ENCODE measurements at regions not wholly inside any gene's neighbourhood (a gene's known extent, or its start where the extent isn't known, plus 50 kb on each side); places are given as distances from the start of the nearest gene placed in this dataset.

DNA sequence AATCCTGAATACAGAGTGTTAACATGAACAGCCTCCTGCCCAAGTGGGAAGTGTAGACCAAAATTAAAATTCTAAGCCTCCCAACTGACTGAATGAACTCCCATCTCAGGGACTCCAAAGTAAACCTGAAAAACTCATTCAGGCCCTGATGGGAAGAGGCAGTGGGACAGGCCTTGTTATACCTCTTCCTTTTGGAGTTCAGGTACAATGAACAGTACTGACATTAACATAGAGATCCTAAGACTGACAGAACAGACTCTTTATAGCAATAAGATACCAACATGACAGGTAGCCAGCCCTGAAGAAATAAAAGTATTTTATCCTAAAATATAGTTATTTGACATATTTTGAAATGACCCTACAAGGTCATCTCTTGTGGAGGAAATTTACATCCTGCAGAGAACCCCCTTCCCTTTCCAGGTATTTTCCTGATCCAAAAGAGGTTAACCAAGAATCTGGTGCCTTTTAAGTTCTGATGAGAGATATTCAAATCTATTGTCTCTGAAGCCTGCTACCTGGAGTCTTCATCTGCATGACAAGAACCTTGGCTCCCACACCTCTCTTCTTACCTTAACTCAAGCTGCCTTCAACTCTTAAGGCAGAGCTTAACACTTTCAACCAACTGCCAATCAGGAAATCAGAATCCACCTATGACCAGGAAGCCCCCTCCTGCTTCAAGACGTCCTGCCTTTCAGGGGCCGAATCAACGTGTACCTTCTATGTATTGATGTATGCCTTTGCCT, 103.3 kb upstream of the PFKP start:
- no peak overlapping the region for H3K4me2 ChIP-seq
- H4K20me1 ChIP-seq = no peaks in the 10 kb centered on the region
- no peak overlapping the region for H3K27ac ChIP-seq
- H3K27me3 ChIP-seq = no peaks in the 10 kb centered on the region
- no peaks in the 10 kb centered on the region for H3K4me1 ChIP-seq
- no peak overlapping the region for H3K4me3 ChIP-seq
- TF ChIP-seq Cebpa-rat (IDR thresholded peaks at IDR 0.05) = no peak
- H3K36me3 ChIP-seq = no peaks in the 10 kb centered on the region
- H3K9me3 ChIP-seq (replicated peaks in 1 of 11) = no peaks in the 10 kb centered on the region; a peak in 1 of 22 replicates
- no peak overlapping the region for H3K9ac ChIP-seq

DNA sequence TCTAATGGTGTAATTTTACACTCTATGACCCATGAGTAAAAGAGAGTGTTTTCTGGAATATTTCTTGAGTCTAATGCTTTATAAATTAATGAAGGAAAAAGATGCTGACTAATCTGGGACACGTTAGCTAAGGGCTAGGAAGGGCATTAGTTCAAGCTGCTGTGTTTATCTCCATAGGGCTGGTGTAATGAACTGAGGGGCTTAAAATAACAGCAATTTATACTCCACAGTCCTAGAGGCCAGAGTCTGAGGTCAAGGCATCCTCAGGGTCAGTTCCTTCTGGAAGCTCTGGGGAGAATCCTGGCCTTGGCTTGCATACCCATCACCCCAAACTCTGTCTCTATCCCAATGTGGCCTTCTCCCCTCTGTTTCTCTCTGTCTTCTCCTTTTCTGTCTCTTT, 105.2 kb upstream of the PFKP start:
- Histone ChIP-seq H4K20me1 (no peaks in the 10 kb centered on the region), H3K27me3 (no peaks in the 10 kb centered on the region), H3K9me3 (replicated peaks in 1 of 11) (no peaks in the 10 kb centered on the region; a peak in 1 of 22 replicates), H3K27ac (no peak overlapping the region), H3K36me3 (no peaks in the 10 kb centered on the region), H3K9ac (no peak overlapping the region), H3K4me3 (no peak overlapping the region), H3K4me1 (no peaks in the 10 kb centered on the region), H3K4me2 (no peak overlapping the region)
- TF ChIP-seq Cebpa-rat (IDR thresholded peaks at IDR 0.05) = no peak

DNA sequence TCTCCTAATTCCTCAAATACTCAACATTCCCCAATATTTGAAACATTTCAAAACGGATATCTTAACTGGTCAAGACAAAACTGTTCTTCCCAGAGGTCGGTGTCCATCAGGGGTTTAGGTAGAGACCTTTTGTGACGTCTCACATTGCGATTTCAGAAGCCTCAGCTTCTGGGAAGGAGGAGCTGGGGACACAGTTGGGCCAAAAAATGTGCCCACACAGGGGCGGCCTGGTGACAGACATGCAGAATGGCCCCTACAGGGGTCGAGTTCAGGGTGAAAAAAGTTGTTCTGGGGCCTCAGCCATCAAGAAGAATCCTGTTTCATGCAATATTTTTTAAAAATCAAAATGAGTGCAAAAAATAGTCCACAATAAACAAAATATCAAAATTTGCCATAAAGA, 108.7 kb upstream of the PFKP start:
- H3K27me3 ChIP-seq = no peaks in the 10 kb centered on the region
- H3K36me3 ChIP-seq = no peaks in the 10 kb centered on the region
- TF ChIP-seq Cebpa-rat (IDR thresholded peaks at IDR 0.05) = no peak
- H3K4me3 ChIP-seq = no peak overlapping the region
- no peak overlapping the region for H3K4me2 ChIP-seq
- no peak overlapping the region for H3K27ac ChIP-seq
- H3K9ac ChIP-seq = no peak overlapping the region
- peaks cover 3 to 14% (median 9%) of the 10 kb centered on the region in 11 experiments; a peak in 12 of 22 replicates for H3K9me3 ChIP-seq (replicated peaks in 1 of 11)
- no peaks in the 10 kb centered on the region for H4K20me1 ChIP-seq
- no peaks in the 10 kb centered on the region for H3K4me1 ChIP-seq

DNA sequence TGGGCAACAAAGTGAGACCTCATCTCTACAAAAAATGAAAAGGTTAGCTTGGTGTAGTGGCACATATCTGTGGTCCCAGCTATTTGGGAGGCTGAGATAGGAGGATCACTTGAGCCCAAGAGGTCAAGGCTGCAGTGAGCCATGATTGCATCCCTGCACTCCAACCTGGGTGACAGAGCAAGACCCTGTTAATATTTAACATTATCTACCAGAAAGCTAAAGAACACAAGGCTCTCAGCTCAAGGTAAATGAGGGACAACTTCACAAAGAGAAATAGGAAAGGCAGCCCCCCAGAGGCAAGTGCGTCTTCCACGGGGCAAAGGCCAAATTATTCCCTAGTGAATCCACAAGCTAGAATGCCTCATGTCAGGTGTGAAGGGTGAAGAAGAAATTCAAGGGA, 109.6 kb upstream of the PFKP start:
- no peak for TF ChIP-seq Cebpa-rat (IDR thresholded peaks at IDR 0.05)
- Histone ChIP-seq H3K4me2 (no peak overlapping the region), H3K4me1 (no peaks in the 10 kb centered on the region), H3K36me3 (no peaks in the 10 kb centered on the region), H3K27me3 (no peaks in the 10 kb centered on the region), H3K4me3 (no peak overlapping the region), H4K20me1 (no peaks in the 10 kb centered on the region), H3K9me3 (replicated peaks in 1 of 11) (peaks cover 3 to 14% (median 9%) of the 10 kb centered on the region in 11 experiments; a peak in 12 of 22 replicates), H3K27ac (no peak overlapping the region), H3K9ac (no peak overlapping the region)

DNA sequence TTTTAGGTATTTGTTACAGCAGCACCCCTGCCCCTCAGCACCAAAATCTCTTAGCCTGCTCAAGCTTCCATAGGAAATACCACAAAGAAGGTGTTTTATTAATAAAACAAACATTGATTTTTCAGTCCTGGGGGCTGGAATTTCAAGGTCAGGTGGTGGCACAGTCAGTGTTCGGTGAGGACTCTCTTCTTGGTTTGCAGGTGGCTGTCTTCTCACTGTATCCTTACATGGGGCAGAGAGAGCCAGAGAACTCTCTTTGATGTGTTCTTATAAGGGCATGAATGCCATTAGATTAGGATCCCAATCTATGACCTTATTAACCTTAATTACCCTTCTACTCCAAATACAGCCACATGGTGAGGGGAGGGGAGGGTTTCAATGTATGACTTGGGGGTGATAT, 112.3 kb upstream of the PFKP start:
- no peak overlapping the region for H3K4me2 ChIP-seq
- TF ChIP-seq Cebpa-rat (IDR thresholded peaks at IDR 0.05) = no peak

DNA sequence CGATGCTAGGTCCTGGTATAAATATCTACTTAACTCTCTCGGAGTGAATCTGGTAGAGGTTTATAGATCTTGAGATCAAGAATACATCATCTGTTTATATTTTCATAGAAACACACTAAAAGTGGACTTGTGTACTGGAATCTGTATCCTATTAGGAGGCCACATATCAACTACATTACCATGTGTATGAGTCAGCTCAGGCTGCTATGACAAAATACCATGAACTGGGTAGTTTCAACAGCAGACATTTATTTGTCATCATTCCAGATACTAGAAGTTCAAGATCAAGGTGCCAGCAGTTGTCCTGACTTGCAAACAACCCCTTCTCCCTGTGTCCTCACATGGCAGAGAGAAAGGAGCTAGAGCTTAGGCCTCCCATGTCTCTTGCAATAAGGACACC, 113.9 kb upstream of the PFKP start:
- Histone ChIP-seq H3K9me3 (replicated peaks in 1 of 11) (peaks cover 3 to 14% (median 9%) of the 10 kb centered on the region in 11 experiments; a peak in 11 of 22 replicates), H3K4me1 (peaks cover 0 to 24% (median 19%) of the 10 kb centered on the region in 10 experiments; a peak in 16 of 20 replicates), H3K27ac (no peak overlapping the region), H3K4me3 (no peak overlapping the region), H3K27me3 (no peaks in the 10 kb centered on the region; a peak in 1 of 22 replicates), H3K9ac (no peak overlapping the region), H3K4me2 (no peak overlapping the region), H3K36me3 (no peaks in the 10 kb centered on the region), H4K20me1 (no peaks in the 10 kb centered on the region)
- no peak for TF ChIP-seq Cebpa-rat (IDR thresholded peaks at IDR 0.05)

More for the DNA sequence above, 112.3 kb upstream of the PFKP start:
- Histone ChIP-seq H3K36me3 (no peaks in the 10 kb centered on the region), H3K4me3 (no peak overlapping the region), H4K20me1 (no peaks in the 10 kb centered on the region), H3K4me1 (peaks cover 0 to 17% (median 15%) of the 10 kb centered on the region in 10 experiments; a peak in 16 of 20 replicates), H3K27me3 (no peaks in the 10 kb centered on the region; a peak in 1 of 22 replicates), H3K9me3 (replicated peaks in 1 of 11) (peaks cover 3 to 14% (median 9%) of the 10 kb centered on the region in 11 experiments; a peak in 11 of 22 replicates), H3K9ac (no peak overlapping the region), H3K27ac (no peak overlapping the region)

DNA sequence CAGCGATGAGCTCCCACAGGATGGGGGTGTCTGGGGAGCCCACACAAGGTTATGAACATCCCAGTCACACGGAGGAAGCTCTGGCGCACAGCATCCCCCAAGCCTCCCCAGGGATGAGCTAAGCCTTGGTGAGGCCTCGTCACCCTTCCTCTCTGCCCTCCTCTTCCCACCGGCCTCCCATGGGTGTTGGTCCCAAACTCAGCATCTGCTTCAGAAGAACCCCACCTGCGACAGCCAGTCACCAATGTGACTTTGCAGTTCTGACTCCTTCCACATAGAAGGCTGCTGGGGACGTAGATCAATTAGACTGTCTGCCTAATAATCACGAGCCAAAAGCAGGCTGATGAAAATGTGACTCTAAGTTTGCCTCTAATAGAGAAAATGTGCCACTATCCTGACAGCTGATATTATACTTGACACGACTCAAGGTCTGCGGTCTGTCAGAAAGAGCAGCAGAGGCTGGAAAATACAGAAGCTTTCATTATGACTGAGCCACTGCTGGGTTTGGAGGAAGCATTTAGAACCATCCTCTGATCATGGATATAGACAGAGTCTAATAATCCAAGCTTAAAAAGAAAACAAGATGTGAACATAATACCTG, 116.0 kb upstream of the PFKP start:
- Histone ChIP-seq H3K9ac (no peak overlapping the region), H3K4me2 (peak overlapping the region in 9 of 11 experiments; percentile 44 to 79 (median 66); a peak in 17 of 22 replicates), H3K9me3 (replicated peaks in 1 of 11) (peaks cover 4 to 6% (median 5%) of the 10 kb centered on the region in 11 experiments; a peak in 12 of 22 replicates), H3K4me3 (no peak overlapping the region), H3K27me3 (no peaks in the 10 kb centered on the region; a peak in 1 of 22 replicates), H4K20me1 (no peaks in the 10 kb centered on the region), H3K4me1 (peaks cover 0 to 24% (median 19%) of the 10 kb centered on the region in 10 experiments; a peak in 16 of 20 replicates), H3K36me3 (no peaks in the 10 kb centered on the region), H3K27ac (peak overlapping the region in 1 of 11 experiments; percentile 7; a peak in 1 of 22 replicates)
- TF ChIP-seq Cebpa-rat (IDR thresholded peaks at IDR 0.05) = no peak

DNA sequence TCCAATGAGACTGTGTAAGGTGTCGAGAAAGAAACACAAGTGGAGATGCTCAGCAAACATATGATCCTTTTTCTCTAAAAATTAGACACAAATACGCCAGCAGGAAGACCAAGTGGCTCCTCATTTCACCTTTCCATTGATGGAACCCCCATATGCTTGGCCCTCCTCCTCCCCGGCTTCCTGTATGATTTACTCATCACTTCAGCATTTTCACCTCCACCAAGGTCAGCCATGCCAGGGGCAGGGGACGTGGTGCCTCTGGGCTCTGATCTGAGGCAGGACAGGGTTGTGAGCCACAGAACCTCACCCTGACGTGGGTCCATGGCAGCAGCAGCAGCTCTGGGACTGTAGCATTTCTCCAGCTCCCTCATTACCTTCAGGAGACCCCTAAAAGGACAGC, 116.8 kb upstream of the PFKP start:
- no peaks in the 10 kb centered on the region for H4K20me1 ChIP-seq
- H3K9ac ChIP-seq = no peak overlapping the region
- peaks cover 0 to 24% (median 19%) of the 10 kb centered on the region in 10 experiments; a peak in 16 of 20 replicates for H3K4me1 ChIP-seq
- H3K27me3 ChIP-seq = no peaks in the 10 kb centered on the region; a peak in 1 of 22 replicates
- no peak for TF ChIP-seq Cebpa-rat (IDR thresholded peaks at IDR 0.05)
- no peak overlapping the region for H3K4me3 ChIP-seq
- H3K27ac ChIP-seq = peak overlapping the region in 2 of 11 experiments; percentile 7 to 11; a peak in 2 of 22 replicates
- peaks cover 0 to 3% (median 0%) of the 10 kb centered on the region in 11 experiments; a peak in 2 of 22 replicates for H3K9me3 ChIP-seq (replicated peaks in 1 of 11)
- no peaks in the 10 kb centered on the region for H3K36me3 ChIP-seq
- H3K4me2 ChIP-seq = peak overlapping the region in 9 of 11 experiments; percentile 44 to 79 (median 66); a peak in 18 of 22 replicates

DNA sequence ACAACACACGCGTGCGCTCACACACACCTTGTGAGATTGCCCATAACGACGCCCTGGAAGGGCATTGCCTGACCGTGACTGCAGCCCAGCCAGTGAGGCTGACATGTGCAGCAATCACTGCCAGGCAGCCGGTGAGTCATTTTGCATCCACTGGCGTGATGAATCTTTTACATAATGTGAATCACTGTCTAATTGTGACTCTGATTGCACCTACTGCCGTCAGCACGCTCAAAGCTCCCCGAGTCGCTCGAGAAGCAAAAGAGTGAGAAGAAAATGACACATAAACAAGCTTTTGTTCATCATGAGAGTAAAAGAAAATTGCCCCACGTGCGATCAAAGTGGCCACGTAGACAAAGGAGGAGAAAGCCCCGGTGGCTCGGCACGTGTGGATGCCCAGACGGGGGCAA, 117.4 kb upstream of the PFKP start:
- Histone ChIP-seq H3K9ac (no peak overlapping the region), H3K4me1 (peaks cover 0 to 24% (median 19%) of the 10 kb centered on the region in 10 experiments; a peak in 16 of 20 replicates), H3K9me3 (replicated peaks in 1 of 11) (peaks cover 0 to 3% (median 0%) of the 10 kb centered on the region in 11 experiments; a peak in 1 of 22 replicates), H3K27ac (no peak overlapping the region), H3K27me3 (no peaks in the 10 kb centered on the region; a peak in 1 of 22 replicates), H4K20me1 (no peaks in the 10 kb centered on the region), H3K4me2 (peak overlapping the region in 8 of 11 experiments; percentile 57 to 79 (median 66); a peak in 13 of 22 replicates), H3K36me3 (no peaks in the 10 kb centered on the region), H3K4me3 (no peak overlapping the region)
- no peak for TF ChIP-seq Cebpa-rat (IDR thresholded peaks at IDR 0.05)

Data from BLaER1 treated with 17β-estradiol and CSF1 and Interleukin-3, amounts not matched to agents 10 nM and 100 nM (cell line).